ENCODE measurements at regions not wholly inside any gene's neighbourhood (a gene's known extent, or its start where the extent isn't known, plus 50 kb on each side); places are given as distances from the start of the nearest gene placed in this dataset.

GRCh38 chr1:198856601-198857000, 217.8 kb downstream of the PTPRC start:
- no peak for DNase-seq (ENCODE audit: low spot score)
- H3K27ac ChIP-seq (ENCODE audit: poor library complexity, severe bottlenecking): no peak overlapping the region
- no peak for TF ChIP-seq CTCF (IDR thresholded peaks at IDR 0.05; ENCODE audit: poor library complexity, severe bottlenecking)
- H3K4me1 ChIP-seq (ENCODE audit: insufficient read depth, poor library complexity, severe bottlenecking): no peaks in the 10 kb centered on the region
- no peaks in the 10 kb centered on the region for H3K9me3 ChIP-seq (ENCODE audit: severe bottlenecking)
- ATAC-seq (ENCODE audit: low read depth): no peak
- no peaks in the 10 kb centered on the region for H3K27me3 ChIP-seq (ENCODE audit: insufficient read depth, poor library complexity, severe bottlenecking)
- H3K4me3 ChIP-seq (ENCODE audit: severe bottlenecking): no peak overlapping the region
- H3K36me3 ChIP-seq (ENCODE audit: low read depth): peaks cover 16% of the 10 kb centered on the region

- TF ChIP-seq CTCF (IDR thresholded peaks at IDR 0.05; ENCODE audit: poor library complexity, severe bottlenecking): no peak
- Histone ChIP-seq H3K4me3 (ENCODE audit: severe bottlenecking) (no peak overlapping the region), H3K4me1 (ENCODE audit: insufficient read depth, poor library complexity, severe bottlenecking) (no peaks in the 10 kb centered on the region), H3K27ac (ENCODE audit: poor library complexity, severe bottlenecking) (no peak overlapping the region), H3K9me3 (ENCODE audit: severe bottlenecking) (no peaks in the 10 kb centered on the region), H3K27me3 (ENCODE audit: insufficient read depth, poor library complexity, severe bottlenecking) (no peaks in the 10 kb centered on the region), H3K36me3 (ENCODE audit: low read depth) (peaks cover 16% of the 10 kb centered on the region)
- DNase-seq (ENCODE audit: low spot score): no peak
- ATAC-seq (ENCODE audit: low read depth): no peak
Observed at GRCh38 chr1:198858033-198858432, 219.2 kb downstream of the PTPRC start.

GRCh38 chr1:198860371-198860770, 221.5 kb downstream of the PTPRC start:
- DNase-seq (ENCODE audit: low spot score): no peak
- Histone ChIP-seq H3K9me3 (ENCODE audit: severe bottlenecking) (no peaks in the 10 kb centered on the region), H3K27me3 (ENCODE audit: insufficient read depth, poor library complexity, severe bottlenecking) (no peaks in the 10 kb centered on the region), H3K36me3 (ENCODE audit: low read depth) (peaks cover 16% of the 10 kb centered on the region), H3K4me3 (ENCODE audit: severe bottlenecking) (no peak overlapping the region), H3K27ac (ENCODE audit: poor library complexity, severe bottlenecking) (no peak overlapping the region), H3K4me1 (ENCODE audit: insufficient read depth, poor library complexity, severe bottlenecking) (no peaks in the 10 kb centered on the region)
- ATAC-seq (ENCODE audit: low read depth): no peak
- TF ChIP-seq CTCF (IDR thresholded peaks at IDR 0.05; ENCODE audit: poor library complexity, severe bottlenecking): no peak

GRCh38 chr1:198861636-198862035, 222.8 kb downstream of the PTPRC start:
- Histone ChIP-seq H3K9me3 (ENCODE audit: severe bottlenecking) (no peaks in the 10 kb centered on the region), H3K36me3 (ENCODE audit: low read depth) (peaks cover 22% of the 10 kb centered on the region), H3K27ac (ENCODE audit: poor library complexity, severe bottlenecking) (no peak overlapping the region), H3K4me1 (ENCODE audit: insufficient read depth, poor library complexity, severe bottlenecking) (peaks cover 5% of the 10 kb centered on the region), H3K27me3 (ENCODE audit: insufficient read depth, poor library complexity, severe bottlenecking) (no peaks in the 10 kb centered on the region), H3K4me3 (ENCODE audit: severe bottlenecking) (no peak overlapping the region)
- ATAC-seq (ENCODE audit: low read depth) (no peak), DNase-seq (ENCODE audit: low spot score) (no peak)
- TF ChIP-seq CTCF (IDR thresholded peaks at IDR 0.05; ENCODE audit: poor library complexity, severe bottlenecking): no peak

- no peak for TF ChIP-seq CTCF (IDR thresholded peaks at IDR 0.05; ENCODE audit: poor library complexity, severe bottlenecking)
- Histone ChIP-seq H3K4me1 (ENCODE audit: insufficient read depth, poor library complexity, severe bottlenecking) (peaks cover 9% of the 10 kb centered on the region), H3K27me3 (ENCODE audit: insufficient read depth, poor library complexity, severe bottlenecking) (no peaks in the 10 kb centered on the region), H3K27ac (ENCODE audit: poor library complexity, severe bottlenecking) (no peak overlapping the region), H3K4me3 (ENCODE audit: severe bottlenecking) (no peak overlapping the region), H3K36me3 (ENCODE audit: low read depth) (peaks cover 8% of the 10 kb centered on the region; the same call in 1 of the 2 replicates), H3K9me3 (ENCODE audit: severe bottlenecking) (no peaks in the 10 kb centered on the region)
- DNase-seq (ENCODE audit: low spot score): no peak
- no peak for ATAC-seq (ENCODE audit: low read depth)
Observed at GRCh38 chr1:198864695-198865094, 225.9 kb downstream of the PTPRC start.
